Tibial nerve (tissue), 3 donors: ENCODE measurements at regions not wholly inside any gene's neighbourhood (a gene's known extent, or its start where the extent isn't known, plus 50 kb on each side); places are given as distances from the start of the nearest gene placed in this dataset.

Experiments
- CTCF ChIP-seq, 5 experiments: fragments of 200-600 bp in 3 of 5; fragments of 450-650 bp in 2 of 5; sonication (generic) in 3 of 5; IDR thresholded peaks; one replicate each; pipeline ENCODE4 v1.5.1; 2016 to 2019; ENCODE audit warnings: antibody characterized with exemption in 5 of 5, mild to moderate bottlenecking in 3 of 5, moderate library complexity in 2 of 5
- POLR2A ChIP-seq, 2 donors: fragments of 450-650 bp; IDR thresholded peaks; one replicate each; pipeline ENCODE4 v1.6.1; 2017; ENCODE audit warnings: antibody characterized with exemption in 2 of 2, mild to moderate bottlenecking in 2 of 2, moderate library complexity in 2 of 2

GRCh38 chr1:81149649-81150325 is 650.9 kb upstream of the ADGRL2 start:
- TF ChIP-seq CTCF (IDR thresholded peaks at IDR 0.05): no peak
- TF ChIP-seq POLR2A (IDR thresholded peaks at IDR 0.05): no peak
